Endodermal cell (in vitro differentiated cells): ENCODE measurements at regions not wholly inside any gene's neighbourhood (a gene's known extent, or its start where the extent isn't known, plus 50 kb on each side); places are given as distances from the start of the nearest gene placed in this dataset.

ENCODE experiments used
- DNase-seq: peaks from one replicate; pipeline ENCODE4 v3.0.0-alpha.2; 2017
- H3K27ac ChIP-seq: 2 replicates; pipeline ENCODE4 v1.5.1; 2013; ENCODE audit warnings: mild to moderate bottlenecking, low read depth, low read length, moderate library complexity
- H3K27me3 ChIP-seq: 2 replicates; pipeline ENCODE4 v1.6.1; 2013; ENCODE audit warnings: mild to moderate bottlenecking, low read length, moderate library complexity; ENCODE audit not compliant: insufficient read depth, control insufficient read depth, poor library complexity, severe bottlenecking
- H3K36me3 ChIP-seq: 2 replicates; pipeline ENCODE4 v1.7.0; 2013; ENCODE audit warnings: mild to moderate bottlenecking, low read length, moderate library complexity; ENCODE audit not compliant: control insufficient read depth, insufficient read depth
- H3K4me1 ChIP-seq: one replicate; pipeline ENCODE4 v1.7.0; 2013; ENCODE audit warnings: low read length; ENCODE audit not compliant: control insufficient read depth, insufficient read depth
- H3K4me3 ChIP-seq: 2 replicates; pipeline ENCODE4 v1.5.1; 2013; ENCODE audit warnings: mild to moderate bottlenecking, low read length, moderate library complexity
- H3K9ac ChIP-seq: 2 replicates; pipeline ENCODE4 v1.6.1; 2013; ENCODE audit warnings: mild to moderate bottlenecking, low read length, moderate library complexity; ENCODE audit not compliant: poor library complexity, severe bottlenecking; ENCODE audit errors: extremely low read depth
- H3K9me3 ChIP-seq: 2 replicates; pipeline ENCODE4 v1.6.1; 2013; ENCODE audit warnings: mild to moderate bottlenecking, low read length, moderate library complexity; ENCODE audit not compliant: control insufficient read depth
- H3K27ac Mint-ChIP-seq: 2 replicates; pipeline ENCODE4 v1.8.0; 2020; ENCODE audit warnings: mixed read lengths
- H3K27me3 Mint-ChIP-seq: 2 replicates; pipeline ENCODE4 v1.8.0; 2021; ENCODE audit warnings: mild to moderate bottlenecking, mixed read lengths; ENCODE audit not compliant: insufficient read depth
- H3K36me3 Mint-ChIP-seq: 2 replicates; pipeline ENCODE4 v1.8.0; 2020; ENCODE audit warnings: low read depth, mixed read lengths
- H3K4me1 Mint-ChIP-seq: 2 replicates; pipeline ENCODE4 v1.8.0; 2020; ENCODE audit warnings: mixed read lengths
- H3K4me3 Mint-ChIP-seq: 2 replicates; pipeline ENCODE4 v1.8.0; 2020; ENCODE audit warnings: mild to moderate bottlenecking, moderate library complexity, mixed read lengths
- H3K9me3 Mint-ChIP-seq: 2 replicates; pipeline ENCODE4 v1.8.0; 2020; ENCODE audit warnings: mild to moderate bottlenecking, mixed read lengths
- WGBS, 2 experiments: methylation state at CpG; one replicate each; pipeline versions ENCODE4 v1.1.5 to v1.1.7; 2013; ENCODE audit warnings: missing lambda C conversion rate in 2 of 2, mixed read lengths in 1 of 2; ENCODE audit not compliant: insufficient coverage in 1 of 2, insufficient read length in 1 of 2; 5-methylcytosine and 5-hydroxymethylcytosine counted together
- TF ChIP-seq, protein P1 (sequence below): fragments of 200-600 bp; sonication (generic); conservative IDR thresholded peaks from 2 replicates; pipeline ENCODE4 v1.5.0; 2021; ENCODE audit warnings: antibody characterized with exemption, mild to moderate bottlenecking

DNA sequence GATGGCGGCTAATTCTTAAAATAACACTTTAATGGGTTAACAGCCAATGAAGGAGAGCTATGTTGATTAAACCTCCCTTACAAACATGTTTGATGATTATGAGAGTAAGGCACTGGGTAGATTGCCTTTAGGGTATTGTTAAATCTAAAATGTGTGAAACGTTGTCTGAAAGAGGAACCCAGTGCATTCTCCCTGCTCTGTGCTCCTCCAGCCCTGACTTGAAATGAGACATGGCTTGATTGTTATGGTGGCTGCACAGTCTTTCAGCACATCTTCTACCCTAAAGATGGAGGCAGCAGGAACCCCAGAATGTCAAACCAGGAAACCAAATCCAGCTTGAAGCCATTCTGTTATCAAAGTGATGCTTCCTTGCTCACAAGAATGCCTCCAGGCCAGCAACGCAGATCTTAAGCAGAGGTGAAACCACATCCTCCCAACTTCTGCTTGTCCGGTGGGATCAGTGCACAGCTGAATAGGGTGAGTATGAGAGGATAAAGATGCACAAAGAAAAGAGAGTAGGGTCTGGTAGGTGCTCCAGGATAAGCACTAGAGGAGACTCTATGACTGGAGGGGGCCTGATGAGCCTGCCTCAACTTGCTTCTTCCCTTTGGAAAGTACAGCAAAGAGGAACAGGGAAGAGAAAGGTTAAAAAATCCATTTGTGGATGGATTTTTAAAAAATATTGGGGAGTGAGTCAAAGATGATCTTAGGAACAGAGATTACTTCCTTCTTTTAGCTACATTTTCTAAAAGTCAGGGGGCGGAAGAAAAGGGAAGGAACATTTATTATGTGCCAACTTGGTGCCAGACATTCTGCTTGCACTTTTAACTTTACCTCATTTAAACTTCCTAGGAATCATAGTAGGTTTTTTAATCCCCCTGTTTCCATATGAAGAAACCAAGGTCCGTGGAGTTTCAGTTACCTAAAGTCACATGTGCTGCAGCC is 523.0 kb downstream of the TXNL1 start:
- no peak for DNase-seq
- no peaks in the 10 kb centered on the region for H3K36me3 ChIP-seq
- TF ChIP-seq, protein P1, sequence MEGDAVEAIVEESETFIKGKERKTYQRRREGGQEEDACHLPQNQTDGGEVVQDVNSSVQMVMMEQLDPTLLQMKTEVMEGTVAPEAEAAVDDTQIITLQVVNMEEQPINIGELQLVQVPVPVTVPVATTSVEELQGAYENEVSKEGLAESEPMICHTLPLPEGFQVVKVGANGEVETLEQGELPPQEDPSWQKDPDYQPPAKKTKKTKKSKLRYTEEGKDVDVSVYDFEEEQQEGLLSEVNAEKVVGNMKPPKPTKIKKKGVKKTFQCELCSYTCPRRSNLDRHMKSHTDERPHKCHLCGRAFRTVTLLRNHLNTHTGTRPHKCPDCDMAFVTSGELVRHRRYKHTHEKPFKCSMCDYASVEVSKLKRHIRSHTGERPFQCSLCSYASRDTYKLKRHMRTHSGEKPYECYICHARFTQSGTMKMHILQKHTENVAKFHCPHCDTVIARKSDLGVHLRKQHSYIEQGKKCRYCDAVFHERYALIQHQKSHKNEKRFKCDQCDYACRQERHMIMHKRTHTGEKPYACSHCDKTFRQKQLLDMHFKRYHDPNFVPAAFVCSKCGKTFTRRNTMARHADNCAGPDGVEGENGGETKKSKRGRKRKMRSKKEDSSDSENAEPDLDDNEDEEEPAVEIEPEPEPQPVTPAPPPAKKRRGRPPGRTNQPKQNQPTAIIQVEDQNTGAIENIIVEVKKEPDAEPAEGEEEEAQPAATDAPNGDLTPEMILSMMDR, result no peak
- WGBS, 2 experiments, result 87 to 94% methylated on average over 3 to 6 of the region's 6 CpGs
- Mint-ChIP-seq H3K9me3 (no peaks in the 10 kb centered on the region), H3K27ac (no peak overlapping the region), H3K27me3 (no peaks in the 10 kb centered on the region), H3K36me3 (no peaks in the 10 kb centered on the region), H3K4me3 (no peak overlapping the region), H3K4me1 (peaks cover 13% of the 10 kb centered on the region)
- H3K27ac ChIP-seq, result no peak overlapping the region
- no peaks in the 10 kb centered on the region for H3K9me3 ChIP-seq
- H3K9ac ChIP-seq, result no peak overlapping the region
- H3K27me3 ChIP-seq, result no peaks in the 10 kb centered on the region
- peaks cover 3% of the 10 kb centered on the region for H3K4me1 ChIP-seq
- H3K4me3 ChIP-seq, result no peak overlapping the region

DNA sequence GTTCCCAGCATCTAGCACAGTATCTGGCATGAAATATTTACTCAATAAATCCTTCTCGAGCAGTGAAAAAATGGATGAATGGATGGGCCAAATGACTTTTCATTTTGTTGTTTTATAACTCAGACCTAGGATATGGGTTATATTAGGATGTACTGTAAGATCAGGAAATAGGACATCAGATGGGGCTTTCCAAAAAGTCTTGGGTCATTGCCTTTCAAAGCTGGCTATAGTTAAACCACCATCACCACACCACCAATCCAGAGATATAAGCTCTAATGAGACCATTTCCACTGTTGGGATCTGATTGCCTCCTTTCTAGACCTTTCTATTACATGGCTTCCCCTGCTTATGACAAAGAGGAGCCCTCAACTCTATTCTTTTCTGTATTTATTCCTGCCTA is 525.0 kb upstream of the TCF4 start:
- no peaks in the 10 kb centered on the region for H3K27me3 Mint-ChIP-seq
- Histone ChIP-seq H3K36me3 (no peaks in the 10 kb centered on the region), H3K9ac (no peak overlapping the region), H3K4me3 (no peak overlapping the region), H3K27ac (no peak overlapping the region), H3K27me3 (no peaks in the 10 kb centered on the region), H3K9me3 (no peaks in the 10 kb centered on the region), H3K4me1 (peaks cover 3% of the 10 kb centered on the region)
- no peak for DNase-seq
- no peaks in the 10 kb centered on the region for H3K36me3 Mint-ChIP-seq
- no peak overlapping the region for H3K27ac Mint-ChIP-seq
- WGBS, 2 experiments, result 94% methylated on average over 1 of the region's 1 CpG; no CpG with 5 or more reads in 1 of the 2 experiments
- no peaks in the 10 kb centered on the region for H3K9me3 Mint-ChIP-seq
- no peak overlapping the region for H3K4me3 Mint-ChIP-seq
- TF ChIP-seq, protein P1, result no peak
- H3K4me1 Mint-ChIP-seq, result peaks cover 13% of the 10 kb centered on the region

DNA sequence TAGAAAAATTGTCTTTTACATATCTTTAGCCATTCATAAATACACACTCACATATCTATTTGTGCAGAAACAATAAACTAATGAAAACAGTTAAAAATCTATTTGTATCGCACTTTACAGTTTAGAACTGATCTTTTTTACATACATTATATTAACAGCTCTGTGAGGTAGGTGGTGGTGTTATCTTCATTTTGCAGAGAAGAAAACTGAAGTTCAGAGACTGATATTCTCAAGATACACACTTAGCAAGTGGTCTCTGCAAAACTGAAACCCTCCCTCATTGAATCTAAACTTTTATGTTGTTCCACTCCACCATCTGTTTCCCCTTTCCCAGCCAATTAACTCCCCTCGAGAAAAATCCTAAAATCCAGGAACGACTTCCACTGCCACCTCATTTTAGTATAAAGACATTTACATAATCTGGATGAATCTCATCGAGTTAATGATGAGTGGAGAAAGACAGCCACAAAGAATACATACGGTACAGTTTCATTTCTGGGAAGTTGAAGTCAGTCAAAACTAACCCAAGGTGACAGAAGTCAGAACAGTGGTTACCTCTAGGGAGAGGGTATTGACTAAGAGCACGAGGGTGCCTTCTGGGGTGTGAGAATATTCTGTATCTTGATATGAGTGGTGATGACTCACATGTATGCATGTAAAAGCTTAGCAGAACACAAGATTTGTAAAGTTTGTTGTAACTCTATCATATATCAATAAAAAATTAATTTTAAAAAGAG is 524.2 kb upstream of the TCF4 start:
- no peak overlapping the region for H3K27ac ChIP-seq
- Mint-ChIP-seq H3K9me3 (no peaks in the 10 kb centered on the region), H3K36me3 (no peaks in the 10 kb centered on the region), H3K27me3 (no peaks in the 10 kb centered on the region), H3K27ac (no peak overlapping the region), H3K4me3 (no peak overlapping the region), H3K4me1 (peaks cover 10% of the 10 kb centered on the region)
- 92 to 94% methylated on average over 2 to 5 of the region's 6 CpGs for WGBS, 2 experiments
- no peaks in the 10 kb centered on the region for H3K27me3 ChIP-seq
- no peak for DNase-seq
- TF ChIP-seq, protein P1, result no peak
- no peaks in the 10 kb centered on the region for H3K36me3 ChIP-seq
- H3K4me1 ChIP-seq, result peaks cover 3% of the 10 kb centered on the region
- H3K4me3 ChIP-seq, result no peak overlapping the region
- H3K9ac ChIP-seq, result no peak overlapping the region
- H3K9me3 ChIP-seq, result no peaks in the 10 kb centered on the region
